HEK293 (cell line): ENCODE measurements at regions not wholly inside any gene's neighbourhood (a gene's known extent, or its start where the extent isn't known, plus 50 kb on each side); places are given as distances from the start of the nearest gene placed in this dataset.

Experiments
- CTCF ChIA-PET: fragments of 350-600 bp; formaldehyde crosslinking; extraction: SDS; loops from one replicate; lab custom pipeline; 2021; ENCODE audit warnings: antibody characterized with exemption; lab: Yijun Ruan, JAX
- POLR2A ChIA-PET: fragments of 300-600 bp; formaldehyde crosslinking; extraction: SDS; loops from one replicate; lab custom pipeline; 2020; ENCODE audit warnings: antibody characterized with exemption, inconsistent platforms; lab: Yijun Ruan, JAX
- H3K27ac ChIP-seq: fragments of 200-500 bp; sonication (Bioruptor generic); 2 replicates; pipeline ENCODE4 v1.5.1; 2014; ENCODE audit warnings: low read depth, low read length, control low read depth, inconsistent platforms; ENCODE audit errors: extremely low read depth
- H3K36me3 ChIP-seq, 2 experiments: fragments of 200-500 bp in 1 of 2; sonication (Bioruptor generic) in 1 of 2; 1 replicate in 1 of 2; 2 replicates in 1 of 2; pipeline ENCODE4 v1.5.1; 2014 to 2017; ENCODE audit warnings: inconsistent platforms in 2 of 2, low read length in 2 of 2; ENCODE audit not compliant: control insufficient read depth in 2 of 2, insufficient read depth in 1 of 2
- H3K4me1 ChIP-seq: fragments of 200-500 bp; sonication (Bioruptor generic); 2 replicates; pipeline ENCODE4 v1.5.1; 2014; ENCODE audit warnings: mild to moderate bottlenecking, low read length, inconsistent platforms; ENCODE audit not compliant: control insufficient read depth, insufficient read depth
- H3K4me3 ChIP-seq: 2 replicates; pipeline ENCODE4 v1.5.1; 2011; ENCODE audit warnings: low read depth, mild to moderate bottlenecking, control low read depth, low read length, moderate library complexity
- H3K9me3 ChIP-seq: fragments of 200-500 bp; sonication (Bioruptor generic); 2 replicates; pipeline ENCODE4 v1.5.1; 2014; ENCODE audit warnings: low read depth, low read length, inconsistent platforms; ENCODE audit not compliant: control insufficient read depth, insufficient read depth
- KLF10 ChIP-seq: fragments of 450-650 bp; IDR thresholded peaks from 2 replicates; pipeline ENCODE4 v1.5.1; 2018; ENCODE audit warnings: missing biosample characterization, mild to moderate bottlenecking, missing genetic modification characterization
- KLF7 ChIP-seq: fragments of 450-650 bp; formaldehyde crosslinking; IDR thresholded peaks from 2 replicates; pipeline ENCODE4 v1.5.1; 2016; ENCODE audit warnings: missing biosample characterization, missing genetic modification characterization, borderline replicate concordance
- KLF9 ChIP-seq: fragments of 450-650 bp; formaldehyde crosslinking; IDR thresholded peaks from 2 replicates; pipeline ENCODE4 v1.5.1; 2016; ENCODE audit warnings: missing biosample characterization, missing genetic modification characterization, low read depth
- MYNN ChIP-seq: fragments of 450-650 bp; formaldehyde crosslinking; IDR thresholded peaks from 2 replicates; pipeline ENCODE4 v1.5.1; 2016; ENCODE audit warnings: missing biosample characterization, missing genetic modification characterization, borderline replicate concordance
- OSR2 ChIP-seq: fragments of 450-650 bp; formaldehyde crosslinking; IDR thresholded peaks from 2 replicates; pipeline ENCODE4 v1.5.1; 2016; ENCODE audit warnings: missing biosample characterization, missing genetic modification characterization
- PATZ1 ChIP-seq: fragments of 450-650 bp; formaldehyde crosslinking; IDR thresholded peaks from 2 replicates; pipeline ENCODE4 v1.5.1; 2016; ENCODE audit warnings: missing biosample characterization, missing genetic modification characterization
- ZEB2 ChIP-seq: fragments of 450-650 bp; formaldehyde crosslinking; IDR thresholded peaks from 2 replicates; pipeline ENCODE4 v1.5.1; 2016; ENCODE audit warnings: missing biosample characterization, missing genetic modification characterization
- ZFP3 ChIP-seq: fragments of 450-650 bp; formaldehyde crosslinking; IDR thresholded peaks from 2 replicates; pipeline ENCODE4 v1.5.1; 2016; ENCODE audit warnings: low read depth, missing biosample characterization, missing genetic modification characterization
- ZNF155 ChIP-seq: fragments of 450-650 bp; formaldehyde crosslinking; IDR thresholded peaks from 2 replicates; pipeline ENCODE4 v1.5.1; 2016; ENCODE audit warnings: missing biosample characterization, missing genetic modification characterization
- ZNF223 ChIP-seq: fragments of 450-650 bp; formaldehyde crosslinking; IDR thresholded peaks from 2 replicates; pipeline ENCODE4 v1.5.1; 2016; ENCODE audit warnings: missing biosample characterization, missing genetic modification characterization
- ZNF239 ChIP-seq: fragments of 450-650 bp; formaldehyde crosslinking; IDR thresholded peaks from 2 replicates; pipeline ENCODE4 v1.5.1; 2016; ENCODE audit warnings: missing biosample characterization, missing genetic modification characterization
- ZNF311 ChIP-seq: fragments of 450-650 bp; formaldehyde crosslinking; IDR thresholded peaks from 2 replicates; pipeline ENCODE4 v1.5.1; 2017; ENCODE audit warnings: missing biosample characterization, missing genetic modification characterization, borderline replicate concordance
- ZNF404 ChIP-seq: fragments of 450-650 bp; formaldehyde crosslinking; IDR thresholded peaks from 2 replicates; pipeline ENCODE4 v1.5.1; 2017; ENCODE audit warnings: missing biosample characterization, missing genetic modification characterization
- ZNF426 ChIP-seq: fragments of 450-650 bp; formaldehyde crosslinking; IDR thresholded peaks from 2 replicates; pipeline ENCODE4 v1.5.1; 2017; ENCODE audit warnings: missing biosample characterization, missing genetic modification characterization, mild to moderate bottlenecking, inconsistent platforms, moderate library complexity
- ZNF501 ChIP-seq: fragments of 450-650 bp; formaldehyde crosslinking; IDR thresholded peaks from 2 replicates; pipeline ENCODE4 v1.5.1; 2016; ENCODE audit warnings: missing biosample characterization, missing genetic modification characterization
- ZNF621 ChIP-seq: fragments of 450-650 bp; formaldehyde crosslinking; IDR thresholded peaks from 2 replicates; pipeline ENCODE4 v1.5.1; 2017; ENCODE audit warnings: missing biosample characterization, missing genetic modification characterization
- ZNF624 ChIP-seq: fragments of 450-650 bp; formaldehyde crosslinking; IDR thresholded peaks from 2 replicates; pipeline ENCODE4 v1.5.1; 2017; ENCODE audit warnings: missing biosample characterization, missing genetic modification characterization
- ZNF629 ChIP-seq: fragments of 450-650 bp; formaldehyde crosslinking; IDR thresholded peaks from 2 replicates; pipeline ENCODE4 v1.5.1; 2017; ENCODE audit warnings: missing biosample characterization, missing genetic modification characterization
- ZNF707 ChIP-seq: fragments of 450-650 bp; formaldehyde crosslinking; IDR thresholded peaks from 2 replicates; pipeline ENCODE4 v1.5.1; 2016; ENCODE audit warnings: missing biosample characterization, missing genetic modification characterization
- ZNF785 ChIP-seq: fragments of 450-650 bp; formaldehyde crosslinking; IDR thresholded peaks from 2 replicates; pipeline ENCODE4 v1.5.1; 2016; ENCODE audit warnings: missing biosample characterization, missing genetic modification characterization
- ZXDB ChIP-seq: fragments of 450-650 bp; formaldehyde crosslinking; IDR thresholded peaks from 2 replicates; pipeline ENCODE4 v1.5.1; 2016; ENCODE audit warnings: missing biosample characterization, missing genetic modification characterization
- TF ChIP-seq, protein P1 (sequence below): fragments of 450-650 bp; formaldehyde crosslinking; IDR thresholded peaks from 2 replicates; pipeline ENCODE4 v1.5.1; 2017; ENCODE audit warnings: missing biosample characterization, mild to moderate bottlenecking, missing genetic modification characterization, moderate library complexity
- TF ChIP-seq, protein P2 (sequence below): fragments of 450-650 bp; formaldehyde crosslinking; optimal IDR thresholded peaks from 2 replicates; pipeline ENCODE3; 2016; ENCODE audit warnings: missing biosample characterization, mild to moderate bottlenecking, missing genetic modification characterization

DNA sequence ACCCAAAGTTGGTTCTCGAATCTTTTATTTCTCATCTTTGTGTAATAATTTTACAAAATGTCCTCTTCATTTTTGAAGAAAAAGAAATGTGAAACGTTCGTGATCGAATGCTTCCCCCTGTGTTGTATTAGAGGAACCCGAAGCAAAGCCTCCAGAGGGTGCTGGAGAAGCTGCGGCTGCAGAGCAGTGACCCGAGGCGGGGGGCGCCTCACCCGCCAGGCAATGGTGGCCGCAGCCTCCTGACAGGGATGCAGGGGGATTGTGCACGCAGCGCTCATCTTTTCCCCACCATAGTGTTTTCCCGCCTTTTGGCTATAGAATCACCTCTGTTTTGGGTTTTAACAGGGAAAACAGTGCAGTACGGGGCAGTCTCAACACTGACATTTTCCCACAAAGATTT is 307.5 kb upstream of the ANKRD30A start (continued):
- TF ChIP-seq, protein P1, sequence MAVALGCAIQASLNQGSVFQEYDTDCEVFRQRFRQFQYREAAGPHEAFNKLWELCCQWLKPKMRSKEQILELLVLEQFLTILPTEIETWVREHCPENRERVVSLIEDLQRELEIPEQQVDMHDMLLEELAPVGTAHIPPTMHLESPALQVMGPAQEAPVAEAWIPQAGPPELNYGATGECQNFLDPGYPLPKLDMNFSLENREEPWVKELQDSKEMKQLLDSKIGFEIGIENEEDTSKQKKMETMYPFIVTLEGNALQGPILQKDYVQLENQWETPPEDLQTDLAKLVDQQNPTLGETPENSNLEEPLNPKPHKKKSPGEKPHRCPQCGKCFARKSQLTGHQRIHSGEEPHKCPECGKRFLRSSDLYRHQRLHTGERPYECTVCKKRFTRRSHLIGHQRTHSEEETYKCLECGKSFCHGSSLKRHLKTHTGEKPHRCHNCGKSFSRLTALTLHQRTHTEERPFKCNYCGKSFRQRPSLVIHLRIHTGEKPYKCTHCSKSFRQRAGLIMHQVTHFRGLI (tag by site-specific recombination), result no peak
- TF ChIP-seq ZNF624 (tag by site-specific recombination), result no peak
- TF ChIP-seq ZNF426 (tag by site-specific recombination), result no peak
- no peak for TF ChIP-seq PATZ1

GRCh38 chr10:36808625-36809362 is 316.6 kb upstream of the ANKRD30A start:
- CTCF ChIA-PET, result interaction anchor here (0.5 kb wide), 1 partner anchor 15 kb away, joined by 4 read pairs; no protein-coding TSS in a partner anchor
- TF ChIP-seq ZNF621 (tag by site-specific recombination) (no peak), ZNF629 (no peak), KLF10 (tag by site-specific recombination) (no peak), MYNN (tag by site-specific recombination) (no peak), OSR2 (tag by site-specific recombination) (no peak), ZXDB (tag by site-specific recombination) (no peak), ZEB2 (tag by site-specific recombination) (no peak), ZNF785 (tag by site-specific recombination) (no peak), ZNF501 (tag by site-specific recombination) (no peak), KLF7 (no peak), ZNF707 (tag by site-specific recombination) (no peak), ZFP3 (tag by site-specific recombination) (no peak), ZNF239 (tag by site-specific recombination) (no peak), ZNF311 (tag by site-specific recombination) (no peak), ZNF404 (tag by site-specific recombination) (no peak), ZNF223 (tag by site-specific recombination) (no peak), KLF9 (tag by site-specific recombination) (no peak), ZNF155 (tag by site-specific recombination) (no peak)
- TF ChIP-seq, protein P2, sequence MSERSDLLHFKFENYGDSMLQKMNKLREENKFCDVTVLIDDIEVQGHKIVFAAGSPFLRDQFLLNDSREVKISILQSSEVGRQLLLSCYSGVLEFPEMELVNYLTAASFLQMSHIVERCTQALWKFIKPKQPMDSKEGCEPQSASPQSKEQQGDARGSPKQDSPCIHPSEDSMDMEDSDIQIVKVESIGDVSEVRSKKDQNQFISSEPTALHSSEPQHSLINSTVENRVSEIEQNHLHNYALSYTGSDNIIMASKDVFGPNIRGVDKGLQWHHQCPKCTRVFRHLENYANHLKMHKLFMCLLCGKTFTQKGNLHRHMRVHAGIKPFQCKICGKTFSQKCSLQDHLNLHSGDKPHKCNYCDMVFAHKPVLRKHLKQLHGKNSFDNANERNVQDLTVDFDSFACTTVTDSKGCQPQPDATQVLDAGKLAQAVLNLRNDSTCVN, result no peak
- Histone ChIP-seq H3K4me3 (no peak overlapping the region), H3K4me1 (no peaks in the 10 kb centered on the region; the same call in none of the 2 replicates), H3K27ac (no peak overlapping the region), H3K36me3 (no peaks in the 10 kb centered on the region), H3K9me3 (no peaks in the 10 kb centered on the region)
- POLR2A ChIA-PET, result no interaction called here
